Lower leg skin (tissue), 3 donors: ENCODE measurements at regions not wholly inside any gene's neighbourhood (a gene's known extent, or its start where the extent isn't known, plus 50 kb on each side); places are given as distances from the start of the nearest gene placed in this dataset.

Experiments used
- CTCF ChIP-seq, 3 donors: fragments of 450-650 bp; IDR thresholded peaks; one replicate each; pipeline ENCODE4 v1.5.1; 2016; ENCODE audit warnings: antibody characterized with exemption in 3 of 3, mild to moderate bottlenecking in 3 of 3, moderate library complexity in 2 of 3
- POLR2A ChIP-seq, 2 donors: fragments of 450-650 bp; IDR thresholded peaks; one replicate each; pipeline ENCODE4 v1.6.1; 2016 to 2017; ENCODE audit warnings: antibody characterized with exemption in 2 of 2, mild to moderate bottlenecking in 1 of 2, moderate library complexity in 1 of 2

GRCh38 chr9:95678759-95679158 is 162.0 kb upstream of the PTCH1 start:
- no peak for TF ChIP-seq CTCF (IDR thresholded peaks at IDR 0.05)
- no peak for TF ChIP-seq POLR2A (IDR thresholded peaks at IDR 0.05)
